ENCODE measurements at regions not wholly inside any gene's neighbourhood (a gene's known extent, or its start where the extent isn't known, plus 50 kb on each side); places are given as distances from the start of the nearest gene placed in this dataset.

GRCh38 chr18:46352520-46353250, 248.5 kb downstream of the HAUS1 start:
- Histone ChIP-seq H3K27ac (no peak overlapping the region), H3K4me1 (peaks cover 0 to 8% of the 10 kb centered on the region in 2 donors), H3K4me3 (no peak overlapping the region), H3K9me3 (no peaks in the 10 kb centered on the region), H3K36me3 (no peaks in the 10 kb centered on the region), H3K27me3 (no peaks in the 10 kb centered on the region)
- in situ Hi-C loops (cut with MboI; ENCODE audit: low sequenced_read_pairs in 4 of 4) (no loop called here), intact Hi-C loops (cut with DNase I; ENCODE audit: low total_unique reads) (no loop called here)
- DNase-seq, result no peak
- ATAC-seq, result no peak
- TF ChIP-seq CTCF (IDR thresholded peaks at IDR 0.05 in 4 of 5, conservative IDR thresholded peaks at IDR 0.05 in 1 of 5), result no peak
- no peak for TF ChIP-seq POLR2A (IDR thresholded peaks at IDR 0.05)

- Histone ChIP-seq H3K36me3 (no peaks in the 10 kb centered on the region), H3K27me3 (no peaks in the 10 kb centered on the region), H3K4me1 (peaks cover 0 to 8% of the 10 kb centered on the region in 2 donors), H3K4me3 (no peak overlapping the region), H3K27ac (no peak overlapping the region), H3K9me3 (no peaks in the 10 kb centered on the region)
- DNase-seq (no peak), ATAC-seq (no peak)
- no peak for TF ChIP-seq POLR2A (IDR thresholded peaks at IDR 0.05)
- no peak for TF ChIP-seq CTCF (IDR thresholded peaks at IDR 0.05 in 4 of 5, conservative IDR thresholded peaks at IDR 0.05 in 1 of 5)
- in situ Hi-C loops (cut with MboI; ENCODE audit: low sequenced_read_pairs in 4 of 4), result no loop called here
- intact Hi-C loops (cut with DNase I; ENCODE audit: low total_unique reads), result no loop called here
These were observed 249.3 kb downstream of the HAUS1 start for GRCh38 chr18:46353460-46353859.

DNA sequence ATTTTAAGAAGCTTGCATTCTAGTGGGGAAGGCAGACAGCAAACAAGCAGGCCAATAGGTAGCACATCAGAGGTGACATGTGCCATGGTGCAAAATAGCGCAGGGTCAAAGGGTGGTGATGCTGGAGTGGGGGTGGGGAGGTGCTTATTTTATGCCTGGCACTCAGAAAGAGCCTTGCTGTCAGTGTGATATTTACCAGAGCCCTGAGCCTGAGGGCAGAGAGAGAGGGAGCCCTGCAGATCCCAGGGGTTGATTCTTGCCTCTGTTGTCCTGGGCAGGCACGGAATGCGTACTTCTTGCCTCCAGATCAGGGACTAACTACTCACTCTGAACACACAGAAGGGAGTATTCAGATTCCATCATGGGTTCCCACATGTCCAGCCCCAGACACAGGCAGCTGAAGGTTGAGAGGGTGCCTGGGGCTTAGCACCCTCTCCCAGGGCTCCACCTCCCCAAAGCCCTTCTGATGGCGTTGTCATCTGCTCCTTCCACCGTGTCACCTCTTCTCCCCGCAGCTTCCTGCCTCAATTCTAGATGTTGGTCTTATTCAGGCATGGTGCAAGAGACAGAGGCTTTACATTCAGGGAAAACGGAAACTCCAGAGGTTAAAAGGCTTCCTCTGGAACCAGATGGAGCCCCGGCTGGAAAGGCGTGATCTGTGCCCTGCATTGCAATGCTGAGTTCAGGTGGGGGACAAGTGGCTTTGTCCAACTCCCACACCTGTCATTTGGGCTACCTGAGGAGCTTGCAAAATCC, 252.3 kb downstream of the HAUS1 start:
- Histone ChIP-seq H3K4me3 (no peak overlapping the region), H3K4me1 (no peaks in the 10 kb centered on the region), H3K27me3 (no peaks in the 10 kb centered on the region), H3K36me3 (no peaks in the 10 kb centered on the region), H3K9me3 (no peaks in the 10 kb centered on the region), H3K27ac (no peak overlapping the region)
- intact Hi-C loops (cut with DNase I; ENCODE audit: low total_unique reads) (no loop called here), in situ Hi-C loops (cut with MboI; ENCODE audit: low sequenced_read_pairs in 4 of 4) (no loop called here)
- ATAC-seq (no peak), DNase-seq (no peak)
- TF ChIP-seq CTCF (IDR thresholded peaks at IDR 0.05 in 4 of 5, conservative IDR thresholded peaks at IDR 0.05 in 1 of 5), result no peak
- no peak for TF ChIP-seq POLR2A (IDR thresholded peaks at IDR 0.05)

DNA sequence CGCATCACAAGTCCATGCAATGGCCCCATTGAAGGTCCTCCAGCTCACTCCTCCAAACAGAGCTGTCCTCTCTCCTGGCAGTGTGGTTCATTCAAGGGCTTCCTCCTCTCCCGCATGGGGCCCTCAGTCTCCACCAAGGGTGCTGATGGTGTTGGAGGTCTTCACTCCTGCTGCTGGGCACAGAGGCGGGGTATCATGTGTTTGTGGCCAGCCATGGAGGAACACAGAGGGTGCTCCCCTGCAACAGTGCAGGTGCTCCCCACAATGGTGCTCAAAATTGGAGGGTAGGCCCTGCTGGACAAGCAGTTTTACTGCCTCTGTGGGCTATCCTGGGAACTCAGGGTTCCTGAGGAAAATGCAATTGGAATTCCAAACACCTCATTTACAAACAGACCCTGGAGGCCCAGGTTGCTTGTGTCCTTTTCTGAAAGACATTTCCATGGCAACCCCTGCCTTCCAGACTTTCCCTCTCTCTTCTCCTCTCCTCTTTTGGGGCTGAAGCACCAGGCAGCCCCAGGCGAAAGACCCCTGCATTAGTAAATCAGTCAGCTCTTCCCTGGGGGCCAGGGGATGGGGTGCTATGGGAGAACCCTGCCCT, 256.0 kb downstream of the HAUS1 start:
- no peak for TF ChIP-seq POLR2A (IDR thresholded peaks at IDR 0.05)
- TF ChIP-seq CTCF (IDR thresholded peaks at IDR 0.05 in 4 of 5, conservative IDR thresholded peaks at IDR 0.05 in 1 of 5), result no peak
- H3K4me3 ChIP-seq, result no peak overlapping the region
- no peaks in the 10 kb centered on the region for H3K27me3 ChIP-seq
- no peaks in the 10 kb centered on the region for H3K36me3 ChIP-seq
- H3K4me1 ChIP-seq, result no peaks in the 10 kb centered on the region
- no peaks in the 10 kb centered on the region for H3K9me3 ChIP-seq
- no peak for ATAC-seq
- intact Hi-C loops (cut with DNase I; ENCODE audit: low total_unique reads), result no loop called here
- in situ Hi-C loops (cut with MboI; ENCODE audit: low sequenced_read_pairs in 4 of 4), result no loop called here
- H3K27ac ChIP-seq, result no peak overlapping the region
- no peak for DNase-seq
